ENCODE measurements at regions not wholly inside any gene's neighbourhood (a gene's known extent, or its start where the extent isn't known, plus 50 kb on each side); places are given as distances from the start of the nearest gene placed in this dataset.
"Not testable (repeated sequence)": the region's sequence is repeated elsewhere in the genome, so short reads cannot be mapped to it uniquely, and the experiment has no call there.

DNA sequence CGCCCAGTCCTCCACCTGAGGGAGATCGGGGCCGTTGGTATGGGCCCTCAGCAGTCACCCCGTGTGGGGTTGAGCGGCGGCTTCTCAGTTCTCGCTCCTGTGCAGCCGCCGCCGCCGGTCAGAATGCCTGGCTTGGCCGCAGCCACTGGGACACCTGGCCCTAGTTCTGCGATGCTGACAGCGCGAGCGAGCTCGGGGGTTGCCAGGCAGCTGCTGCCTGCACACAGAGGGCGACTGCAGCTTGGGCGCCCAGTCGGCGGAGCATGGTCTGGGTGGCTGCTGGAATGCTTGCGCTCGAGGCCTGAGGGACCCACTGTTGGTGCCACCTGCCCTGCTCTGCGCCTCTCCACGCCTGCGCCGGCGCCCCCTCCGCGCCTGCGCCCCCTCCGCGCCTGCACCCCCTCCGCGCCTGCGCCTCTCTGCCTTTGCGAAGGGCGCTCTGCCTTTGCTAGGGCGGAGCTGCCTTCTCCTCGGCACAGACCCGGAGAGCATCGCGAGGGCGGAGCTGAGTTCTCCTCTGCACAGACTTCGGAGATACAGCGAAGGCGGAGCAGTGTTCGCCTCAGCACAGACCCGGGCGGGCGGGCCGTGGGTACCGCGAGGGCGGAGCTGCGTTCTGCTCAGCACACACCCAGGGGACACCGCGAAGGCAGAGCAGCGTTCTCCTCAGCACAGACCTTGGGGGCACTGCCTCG is 1648.3 kb downstream of the SPATA31A7 start:
- TF ChIP-seq, protein P1, sequence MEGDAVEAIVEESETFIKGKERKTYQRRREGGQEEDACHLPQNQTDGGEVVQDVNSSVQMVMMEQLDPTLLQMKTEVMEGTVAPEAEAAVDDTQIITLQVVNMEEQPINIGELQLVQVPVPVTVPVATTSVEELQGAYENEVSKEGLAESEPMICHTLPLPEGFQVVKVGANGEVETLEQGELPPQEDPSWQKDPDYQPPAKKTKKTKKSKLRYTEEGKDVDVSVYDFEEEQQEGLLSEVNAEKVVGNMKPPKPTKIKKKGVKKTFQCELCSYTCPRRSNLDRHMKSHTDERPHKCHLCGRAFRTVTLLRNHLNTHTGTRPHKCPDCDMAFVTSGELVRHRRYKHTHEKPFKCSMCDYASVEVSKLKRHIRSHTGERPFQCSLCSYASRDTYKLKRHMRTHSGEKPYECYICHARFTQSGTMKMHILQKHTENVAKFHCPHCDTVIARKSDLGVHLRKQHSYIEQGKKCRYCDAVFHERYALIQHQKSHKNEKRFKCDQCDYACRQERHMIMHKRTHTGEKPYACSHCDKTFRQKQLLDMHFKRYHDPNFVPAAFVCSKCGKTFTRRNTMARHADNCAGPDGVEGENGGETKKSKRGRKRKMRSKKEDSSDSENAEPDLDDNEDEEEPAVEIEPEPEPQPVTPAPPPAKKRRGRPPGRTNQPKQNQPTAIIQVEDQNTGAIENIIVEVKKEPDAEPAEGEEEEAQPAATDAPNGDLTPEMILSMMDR (IDR thresholded peaks at IDR 0.05; ENCODE audit: low read depth, low read length, poor library complexity, severe bottlenecking): not testable (repeated sequence)
- TF ChIP-seq EZH2phosphoT487 (IDR thresholded peaks at IDR 0.05; ENCODE audit: borderline replicate concordance, low read length): not testable (repeated sequence)

Measured in DOHH2 (cell line).